Osteocyte (in vitro differentiated cells): ENCODE measurements at regions not wholly inside any gene's neighbourhood (a gene's known extent, or its start where the extent isn't known, plus 50 kb on each side); places are given as distances from the start of the nearest gene placed in this dataset.

Experiments
- DNase-seq: peaks from one replicate; pipeline ENCODE4 v3.0.0; 2021; ENCODE audit warnings: mixed read lengths; ENCODE audit not compliant: unreplicated experiment; ENCODE audit errors: extremely low spot score
- H3K27ac Mint-ChIP-seq: one replicate; pipeline ENCODE4 v1.8.0; 2021; ENCODE audit warnings: mild to moderate bottlenecking, mixed read lengths; ENCODE audit not compliant: unreplicated experiment
- H3K27me3 Mint-ChIP-seq: one replicate; pipeline ENCODE4 v1.8.0; 2021; ENCODE audit warnings: mixed read lengths; ENCODE audit not compliant: unreplicated experiment
- H3K36me3 Mint-ChIP-seq: one replicate; pipeline ENCODE4 v1.8.0; 2021; ENCODE audit warnings: mixed read lengths; ENCODE audit not compliant: unreplicated experiment
- H3K4me1 Mint-ChIP-seq: one replicate; pipeline ENCODE4 v1.8.0; 2021; ENCODE audit warnings: mixed read lengths; ENCODE audit not compliant: unreplicated experiment
- H3K4me3 Mint-ChIP-seq: one replicate; pipeline ENCODE4 v1.8.0; 2021; ENCODE audit warnings: mild to moderate bottlenecking, moderate library complexity, mixed read lengths; ENCODE audit not compliant: unreplicated experiment
- H3K9me3 Mint-ChIP-seq: one replicate; pipeline ENCODE4 v1.8.0; 2021; ENCODE audit warnings: mixed read lengths; ENCODE audit not compliant: unreplicated experiment
- TF ChIP-seq, protein P1 (sequence below): fragments of 200-600 bp; sonication (generic); IDR thresholded peaks from 2 replicates; pipeline ENCODE4 v1.5.0; 2021; ENCODE audit warnings: antibody characterized with exemption, mild to moderate bottlenecking, moderate library complexity

DNA sequence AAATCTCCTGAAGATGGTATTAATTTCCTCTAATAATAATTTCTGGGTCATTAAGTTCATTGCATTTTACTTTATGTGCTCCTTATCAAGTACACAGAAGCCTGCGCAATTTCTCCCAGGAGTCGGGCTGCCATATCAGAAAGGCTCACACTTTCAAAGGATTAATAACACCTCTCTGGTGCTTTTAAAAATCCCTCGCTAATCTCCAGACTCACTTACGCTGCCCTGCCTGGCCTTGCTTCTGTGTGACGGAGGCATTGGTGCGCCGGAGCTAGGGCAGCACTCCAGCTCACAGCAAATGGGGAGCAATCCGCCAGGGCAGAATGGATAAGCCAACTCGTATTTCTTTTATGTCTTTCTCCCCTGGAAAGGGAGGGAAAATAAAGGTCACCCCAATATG is 300.8 kb downstream of the EFNB2 start:
- Mint-ChIP-seq H3K4me3 (no peak overlapping the region), H3K9me3 (peaks cover 10% of the 10 kb centered on the region), H3K27me3 (no peaks in the 10 kb centered on the region), H3K27ac (no peak overlapping the region), H3K36me3 (no peaks in the 10 kb centered on the region), H3K4me1 (peaks cover 6% of the 10 kb centered on the region)
- DNase-seq, result no peak
- TF ChIP-seq, protein P1, sequence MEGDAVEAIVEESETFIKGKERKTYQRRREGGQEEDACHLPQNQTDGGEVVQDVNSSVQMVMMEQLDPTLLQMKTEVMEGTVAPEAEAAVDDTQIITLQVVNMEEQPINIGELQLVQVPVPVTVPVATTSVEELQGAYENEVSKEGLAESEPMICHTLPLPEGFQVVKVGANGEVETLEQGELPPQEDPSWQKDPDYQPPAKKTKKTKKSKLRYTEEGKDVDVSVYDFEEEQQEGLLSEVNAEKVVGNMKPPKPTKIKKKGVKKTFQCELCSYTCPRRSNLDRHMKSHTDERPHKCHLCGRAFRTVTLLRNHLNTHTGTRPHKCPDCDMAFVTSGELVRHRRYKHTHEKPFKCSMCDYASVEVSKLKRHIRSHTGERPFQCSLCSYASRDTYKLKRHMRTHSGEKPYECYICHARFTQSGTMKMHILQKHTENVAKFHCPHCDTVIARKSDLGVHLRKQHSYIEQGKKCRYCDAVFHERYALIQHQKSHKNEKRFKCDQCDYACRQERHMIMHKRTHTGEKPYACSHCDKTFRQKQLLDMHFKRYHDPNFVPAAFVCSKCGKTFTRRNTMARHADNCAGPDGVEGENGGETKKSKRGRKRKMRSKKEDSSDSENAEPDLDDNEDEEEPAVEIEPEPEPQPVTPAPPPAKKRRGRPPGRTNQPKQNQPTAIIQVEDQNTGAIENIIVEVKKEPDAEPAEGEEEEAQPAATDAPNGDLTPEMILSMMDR, result no peak

DNA sequence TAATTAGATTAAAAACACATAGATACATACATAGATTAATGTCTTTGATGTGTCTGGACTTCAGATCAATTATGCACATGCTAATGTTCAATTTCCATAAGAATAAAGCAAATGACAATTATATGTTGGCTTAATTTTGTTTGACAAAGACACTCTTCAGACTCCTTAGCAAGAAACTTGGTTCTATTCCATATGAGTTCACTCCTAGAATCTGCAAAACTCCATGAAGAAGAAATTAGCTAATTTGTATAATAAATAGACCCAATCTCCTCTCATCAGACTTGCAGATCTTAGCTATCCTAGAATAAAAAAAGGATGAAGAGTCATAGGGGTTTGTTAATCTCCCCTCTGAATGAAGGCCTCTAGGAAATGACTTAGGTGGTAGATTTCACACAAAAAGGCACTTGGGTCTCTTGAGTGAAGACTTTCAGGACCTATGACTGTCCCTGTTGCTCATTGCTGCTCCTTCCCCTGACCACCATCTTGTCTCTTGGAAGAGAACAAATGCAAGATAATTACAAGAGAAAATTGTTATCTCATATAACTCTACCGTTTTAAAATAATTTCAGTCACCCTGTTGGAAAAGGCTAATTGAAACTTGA is 302.2 kb downstream of the EFNB2 start:
- Mint-ChIP-seq H3K27me3 (no peaks in the 10 kb centered on the region), H3K4me3 (no peak overlapping the region), H3K36me3 (no peaks in the 10 kb centered on the region), H3K9me3 (peaks cover 10% of the 10 kb centered on the region), H3K4me1 (peaks cover 6% of the 10 kb centered on the region), H3K27ac (no peak overlapping the region)
- no peak for DNase-seq
- TF ChIP-seq, protein P1, result no peak

DNA sequence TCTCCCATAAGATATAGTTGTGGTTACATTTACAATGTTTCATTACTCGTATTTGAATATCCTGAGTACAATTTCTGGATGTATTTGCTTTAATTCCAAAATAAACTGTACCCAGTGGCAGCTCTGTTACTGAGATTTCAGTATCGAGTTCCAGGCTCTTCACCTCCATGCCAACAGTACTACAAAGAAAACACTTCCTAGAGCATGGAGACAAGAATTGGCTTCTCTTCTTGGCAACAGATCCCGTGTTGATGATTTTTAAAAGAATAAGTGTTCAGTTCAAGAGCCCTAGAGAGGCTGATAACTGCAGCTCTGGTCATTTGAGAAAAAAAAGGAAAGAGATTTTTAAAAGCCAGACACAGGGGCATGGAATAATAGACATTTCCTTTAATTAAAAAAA is 302.8 kb downstream of the EFNB2 start:
- Mint-ChIP-seq H3K36me3 (no peaks in the 10 kb centered on the region), H3K4me3 (no peak overlapping the region), H3K27me3 (no peaks in the 10 kb centered on the region), H3K9me3 (peaks cover 10% of the 10 kb centered on the region), H3K27ac (no peak overlapping the region), H3K4me1 (peaks cover 6% of the 10 kb centered on the region)
- TF ChIP-seq, protein P1, result no peak
- DNase-seq, result no peak

DNA sequence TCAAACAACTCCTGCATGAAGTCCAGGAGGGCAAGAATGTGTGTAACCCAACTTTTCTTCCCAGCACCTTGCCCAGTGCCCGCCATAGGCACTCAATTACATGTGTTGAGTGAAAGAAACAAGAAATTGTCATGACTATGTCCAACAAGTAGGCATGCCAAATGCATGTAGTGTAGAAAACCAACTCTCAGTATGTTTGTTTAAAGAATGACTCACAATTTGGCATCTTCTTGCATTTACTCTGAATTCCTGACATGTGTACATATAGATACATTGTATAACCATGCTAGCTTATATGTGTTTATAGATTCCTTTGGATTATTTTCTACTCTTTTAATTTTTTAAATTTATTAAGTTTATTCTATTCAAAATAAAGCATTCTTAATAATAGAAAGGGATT is 305.0 kb downstream of the EFNB2 start:
- H3K27me3 Mint-ChIP-seq, result no peaks in the 10 kb centered on the region
- peaks cover 6% of the 10 kb centered on the region for H3K4me1 Mint-ChIP-seq
- H3K27ac Mint-ChIP-seq, result no peak overlapping the region
- peaks cover 10% of the 10 kb centered on the region for H3K9me3 Mint-ChIP-seq
- DNase-seq, result no peak
- no peak overlapping the region for H3K4me3 Mint-ChIP-seq
- no peaks in the 10 kb centered on the region for H3K36me3 Mint-ChIP-seq
- TF ChIP-seq, protein P1, result no peak

DNA sequence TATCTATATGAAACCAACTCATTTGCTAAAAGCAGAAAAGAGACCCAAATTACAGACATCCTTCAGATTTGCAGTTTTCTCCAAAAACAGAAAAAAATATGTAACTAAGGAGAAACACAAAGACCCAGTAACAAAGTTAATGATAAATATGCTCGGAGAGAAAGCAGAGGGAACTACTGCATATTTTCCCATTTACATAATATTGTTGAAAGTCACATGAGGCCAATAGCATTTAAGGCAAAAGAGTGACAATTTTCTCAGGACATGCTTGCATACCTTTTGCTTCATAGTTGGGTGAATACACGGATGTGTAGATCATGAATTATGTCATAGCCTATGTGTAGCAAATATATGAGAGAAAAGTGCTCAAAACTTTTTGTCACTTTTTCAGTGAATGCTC is 310.3 kb downstream of the EFNB2 start:
- Mint-ChIP-seq H3K27me3 (no peaks in the 10 kb centered on the region), H3K27ac (no peak overlapping the region), H3K36me3 (no peaks in the 10 kb centered on the region), H3K4me1 (peaks cover 24% of the 10 kb centered on the region), H3K4me3 (no peak overlapping the region), H3K9me3 (no peaks in the 10 kb centered on the region)
- no peak for DNase-seq
- TF ChIP-seq, protein P1, result no peak
